HG02759 (cell line): ENCODE measurements at regions not wholly inside any gene's neighbourhood (a gene's known extent, or its start where the extent isn't known, plus 50 kb on each side); places are given as distances from the start of the nearest gene placed in this dataset.

Experiments used
- ATAC-seq: cut with Tn5 transposase; IDR thresholded peaks from one replicate; pipeline ENCODE4 v1.9.1; 2021; ENCODE audit warnings: mild to moderate bottlenecking, moderate library complexity; ENCODE audit not compliant: unreplicated experiment

GRCh38 chr6:111957623-111958315, 84.5 kb upstream of the FYN start:
- no peak for ATAC-seq

- ATAC-seq = no peak
Measured at GRCh38 chr6:111958534-111958933, 85.3 kb upstream of the FYN start.

GRCh38 chr6:111959766-111960165, 86.5 kb upstream of the FYN start:
- ATAC-seq = no peak

- no peak for ATAC-seq
Measured at GRCh38 chr6:111967131-111967530, 86.8 kb upstream of the CCN6 start.

- ATAC-seq = no peak
Measured at GRCh38 chr6:111970426-111970825, 83.5 kb upstream of the CCN6 start.

- ATAC-seq = no peak
Measured at GRCh38 chr6:111971181-111971841, 82.6 kb upstream of the CCN6 start.

GRCh38 chr6:111971866-111972532, 81.9 kb upstream of the CCN6 start:
- ATAC-seq = no peak

- ATAC-seq = no peak
Measured at GRCh38 chr6:111972745-111973117, 81.2 kb upstream of the CCN6 start.

GRCh38 chr6:111973118-111973761, 80.7 kb upstream of the CCN6 start:
- no peak for ATAC-seq

- ATAC-seq = no peak
Measured at GRCh38 chr6:111973927-111974639, 79.8 kb upstream of the CCN6 start.

GRCh38 chr6:111975466-111975865, 78.4 kb upstream of the CCN6 start:
- ATAC-seq = no peak

- no peak for ATAC-seq
Measured at GRCh38 chr6:111976139-111976538, 77.8 kb upstream of the CCN6 start.

GRCh38 chr6:111978532-111979149, 75.3 kb upstream of the CCN6 start:
- ATAC-seq = no peak

GRCh38 chr6:111979633-111980032, 74.3 kb upstream of the CCN6 start:
- ATAC-seq = no peak

GRCh38 chr6:111980143-111980542, 73.8 kb upstream of the CCN6 start:
- no peak for ATAC-seq

GRCh38 chr6:111980971-111981840, 72.7 kb upstream of the CCN6 start:
- no peak for ATAC-seq

- ATAC-seq = no peak
Measured at GRCh38 chr6:111982681-111983080, 71.2 kb upstream of the CCN6 start.

GRCh38 chr6:111983193-111983592, 70.7 kb upstream of the CCN6 start:
- no peak for ATAC-seq

- ATAC-seq = no peak
Measured at GRCh38 chr6:111984081-111984480, 69.8 kb upstream of the CCN6 start.
